ENCODE measurements at regions not wholly inside any gene's neighbourhood (a gene's known extent, or its start where the extent isn't known, plus 50 kb on each side); places are given as distances from the start of the nearest gene placed in this dataset.

GRCh38 chr18:54696616-54697293 is 105.7 kb downstream of the DYNAP start:
- H3K27me3 Mint-ChIP-seq (ENCODE audit: insufficient read depth): peaks cover 31% of the 10 kb centered on the region
- no peak for DNase-seq (ENCODE audit: low spot score)
- H3K4me3 Mint-ChIP-seq: no peak overlapping the region
- no peaks in the 10 kb centered on the region for H3K4me1 Mint-ChIP-seq (ENCODE audit: low read depth)
- H3K27ac Mint-ChIP-seq: no peak overlapping the region
- H3K36me3 Mint-ChIP-seq (ENCODE audit: low read depth): no peaks in the 10 kb centered on the region
- intact Hi-C loops (cut with micrococcal nuclease): no loop called here
- no peaks in the 10 kb centered on the region for H3K9me3 Mint-ChIP-seq

- H3K27ac Mint-ChIP-seq: no peak overlapping the region
- H3K4me1 Mint-ChIP-seq (ENCODE audit: low read depth): no peaks in the 10 kb centered on the region
- intact Hi-C loops (cut with micrococcal nuclease): no loop called here
- peaks cover 19% of the 10 kb centered on the region for H3K27me3 Mint-ChIP-seq (ENCODE audit: insufficient read depth)
- no peak for DNase-seq (ENCODE audit: low spot score)
- no peak overlapping the region for H3K4me3 Mint-ChIP-seq
- H3K36me3 Mint-ChIP-seq (ENCODE audit: low read depth): no peaks in the 10 kb centered on the region
- no peaks in the 10 kb centered on the region for H3K9me3 Mint-ChIP-seq
These were observed 109.5 kb downstream of the DYNAP start for GRCh38 chr18:54700580-54700979.

GRCh38 chr18:54702686-54703085 is 111.6 kb downstream of the DYNAP start:
- intact Hi-C loops (cut with micrococcal nuclease): no loop called here
- no peaks in the 10 kb centered on the region for H3K4me1 Mint-ChIP-seq (ENCODE audit: low read depth)
- H3K27me3 Mint-ChIP-seq (ENCODE audit: insufficient read depth): peaks cover 21% of the 10 kb centered on the region

GRCh38 chr18:54710074-54710899 is 118.0 kb upstream of the RAB27B start:
- Mint-ChIP-seq H3K9me3 (no peaks in the 10 kb centered on the region), H3K36me3 (ENCODE audit: low read depth) (no peaks in the 10 kb centered on the region), H3K27ac (no peak overlapping the region), H3K27me3 (ENCODE audit: insufficient read depth) (peaks cover 29% of the 10 kb centered on the region), H3K4me1 (ENCODE audit: low read depth) (peaks cover 36% of the 10 kb centered on the region), H3K4me3 (no peak overlapping the region)
- intact Hi-C loops (cut with micrococcal nuclease): loop anchor here (5.0 to 10.0 kb wide), 4 partner anchors 423 to 1405 kb away; no protein-coding TSS in a partner anchor
- DNase-seq (ENCODE audit: low spot score): no peak

More at GRCh38 chr18:54702686-54703085, 111.6 kb downstream of the DYNAP start:
- no peak for DNase-seq (ENCODE audit: low spot score)
- H3K4me3 Mint-ChIP-seq: no peak overlapping the region
- H3K36me3 Mint-ChIP-seq (ENCODE audit: low read depth): no peaks in the 10 kb centered on the region
- H3K9me3 Mint-ChIP-seq: no peaks in the 10 kb centered on the region
- no peak overlapping the region for H3K27ac Mint-ChIP-seq

- DNase-seq (ENCODE audit: low spot score): no peak
- Mint-ChIP-seq H3K4me1 (ENCODE audit: low read depth) (peaks cover 43% of the 10 kb centered on the region), H3K4me3 (no peak overlapping the region), H3K27me3 (ENCODE audit: insufficient read depth) (peaks cover 29% of the 10 kb centered on the region), H3K27ac (no peak overlapping the region), H3K36me3 (ENCODE audit: low read depth) (no peaks in the 10 kb centered on the region), H3K9me3 (no peaks in the 10 kb centered on the region)
- intact Hi-C loops (cut with micrococcal nuclease): loop anchor here (5.0 to 10.0 kb wide), 4 partner anchors 424 to 1404 kb away; no protein-coding TSS in a partner anchor
These were observed 117.4 kb upstream of the RAB27B start for GRCh38 chr18:54710900-54711281.

- Mint-ChIP-seq H3K4me3 (no peak overlapping the region), H3K36me3 (ENCODE audit: low read depth) (no peaks in the 10 kb centered on the region), H3K27me3 (ENCODE audit: insufficient read depth) (peaks cover 17% of the 10 kb centered on the region), H3K27ac (no peak overlapping the region), H3K4me1 (ENCODE audit: low read depth) (peaks cover 50% of the 10 kb centered on the region), H3K9me3 (no peaks in the 10 kb centered on the region)
- intact Hi-C loops (cut with micrococcal nuclease): loop anchor here (2.0 to 10.0 kb wide), 5 partner anchors 64 to 1402 kb away; no protein-coding TSS in a partner anchor
- no peak for DNase-seq (ENCODE audit: low spot score)
These were observed 116.0 kb upstream of the RAB27B start for GRCh38 chr18:54712306-54712705.

- Mint-ChIP-seq H3K9me3 (no peaks in the 10 kb centered on the region), H3K36me3 (ENCODE audit: low read depth) (no peaks in the 10 kb centered on the region), H3K4me1 (ENCODE audit: low read depth) (peaks cover 54% of the 10 kb centered on the region), H3K27me3 (ENCODE audit: insufficient read depth) (peaks cover 15% of the 10 kb centered on the region), H3K27ac (no peak overlapping the region), H3K4me3 (peak overlapping the region; percentile 23)
- no peak for DNase-seq (ENCODE audit: low spot score)
- intact Hi-C loops (cut with micrococcal nuclease): loop anchor here (2.0 to 10.0 kb wide), 5 partner anchors 64 to 1402 kb away; no protein-coding TSS in a partner anchor
These were observed 115.5 kb upstream of the RAB27B start for GRCh38 chr18:54712758-54713157.

- Mint-ChIP-seq H3K4me1 (ENCODE audit: low read depth) (peaks cover 60% of the 10 kb centered on the region), H3K36me3 (ENCODE audit: low read depth) (no peaks in the 10 kb centered on the region), H3K27me3 (ENCODE audit: insufficient read depth) (peaks cover 11% of the 10 kb centered on the region), H3K27ac (no peak overlapping the region), H3K9me3 (no peaks in the 10 kb centered on the region), H3K4me3 (no peak overlapping the region)
- intact Hi-C loops (cut with micrococcal nuclease): loop anchor here (2.0 to 10.0 kb wide), 5 partner anchors 63 to 1401 kb away; no protein-coding TSS in a partner anchor
- DNase-seq (ENCODE audit: low spot score): no peak
These were observed 114.9 kb upstream of the RAB27B start for GRCh38 chr18:54713386-54713785.

- no peak for DNase-seq (ENCODE audit: low spot score)
- no peak overlapping the region for H3K4me3 Mint-ChIP-seq
- no peaks in the 10 kb centered on the region for H3K36me3 Mint-ChIP-seq (ENCODE audit: low read depth)
- intact Hi-C loops (cut with micrococcal nuclease): loop anchor here (5.0 to 10.0 kb wide), 8 partner anchors 112 to 1400 kb away; partner anchors contain the start of gene RAB27B
- H3K27ac Mint-ChIP-seq: no peak overlapping the region
- peaks cover 67% of the 10 kb centered on the region for H3K4me1 Mint-ChIP-seq (ENCODE audit: low read depth)
- H3K9me3 Mint-ChIP-seq: no peaks in the 10 kb centered on the region
- peaks cover 7% of the 10 kb centered on the region for H3K27me3 Mint-ChIP-seq (ENCODE audit: insufficient read depth)
These were observed 113.4 kb upstream of the RAB27B start for GRCh38 chr18:54714851-54715250.

- DNase-seq (ENCODE audit: low spot score): no peak
- H3K4me3 Mint-ChIP-seq: no peak overlapping the region
- intact Hi-C loops (cut with micrococcal nuclease): loop anchor here (5.0 to 10.0 kb wide), 7 partner anchors 111 to 1398 kb away; partner anchors contain the start of gene RAB27B
- peaks cover 14% of the 10 kb centered on the region for H3K27me3 Mint-ChIP-seq (ENCODE audit: insufficient read depth)
- peaks cover 67% of the 10 kb centered on the region for H3K4me1 Mint-ChIP-seq (ENCODE audit: low read depth)
- H3K27ac Mint-ChIP-seq: no peak overlapping the region
- H3K9me3 Mint-ChIP-seq: no peaks in the 10 kb centered on the region
- no peaks in the 10 kb centered on the region for H3K36me3 Mint-ChIP-seq (ENCODE audit: low read depth)
These were observed 111.7 kb upstream of the RAB27B start for GRCh38 chr18:54716586-54716985.

- intact Hi-C loops (cut with micrococcal nuclease): loop anchor here (1.0 to 10.0 kb wide), 11 partner anchors 39 to 1397 kb away; partner anchors contain the start of gene RAB27B
- Mint-ChIP-seq H3K4me1 (ENCODE audit: low read depth) (peaks cover 55% of the 10 kb centered on the region), H3K9me3 (no peaks in the 10 kb centered on the region), H3K27ac (peak overlapping the region; percentile 49), H3K4me3 (peak overlapping the region; percentile 55), H3K36me3 (ENCODE audit: low read depth) (no peaks in the 10 kb centered on the region), H3K27me3 (ENCODE audit: insufficient read depth) (peaks cover 20% of the 10 kb centered on the region)
- peak; percentile 52 for DNase-seq (ENCODE audit: low spot score)
These were observed 110.4 kb upstream of the RAB27B start for GRCh38 chr18:54717673-54718407.

- no peaks in the 10 kb centered on the region for H3K36me3 Mint-ChIP-seq (ENCODE audit: low read depth)
- peak overlapping the region; percentile 49 for H3K27ac Mint-ChIP-seq
- DNase-seq (ENCODE audit: low spot score): no peak
- intact Hi-C loops (cut with micrococcal nuclease): loop anchor here (1.0 to 10.0 kb wide), 10 partner anchors 58 to 1396 kb away; partner anchors contain the start of gene RAB27B
- peak overlapping the region; percentile 55 for H3K4me3 Mint-ChIP-seq
- no peaks in the 10 kb centered on the region for H3K9me3 Mint-ChIP-seq
- peaks cover 24% of the 10 kb centered on the region for H3K27me3 Mint-ChIP-seq (ENCODE audit: insufficient read depth)
- H3K4me1 Mint-ChIP-seq (ENCODE audit: low read depth): peaks cover 49% of the 10 kb centered on the region
These were observed 109.9 kb upstream of the RAB27B start for GRCh38 chr18:54718408-54718773.

All from activated T-helper 1 cell treated with anti-CD3 and anti-CD28 coated beads, Interleukin-12 subunit alpha, Interleukin-12 subunit beta, Interleukin-2, Interleukin-4 antibody, amounts not matched to agents 30 ng/mL and 10 ng/mL and 1 ng/mL, durations not matched to agents 14 hours and 24 hours and 36 hours (primary cell).